Thyroid gland (tissue), 4 donors: ENCODE measurements at regions not wholly inside any gene's neighbourhood (a gene's known extent, or its start where the extent isn't known, plus 50 kb on each side); places are given as distances from the start of the nearest gene placed in this dataset.
"Not testable (repeated sequence)": the region's sequence is repeated elsewhere in the genome, so short reads cannot be mapped to it uniquely, and the experiment has no call there.

Experiments used
- CTCF ChIP-seq, 6 experiments: fragments of 200-600 bp in 3 of 6; fragments of 450-650 bp in 3 of 6; sonication (generic) in 3 of 6; IDR thresholded peaks; one replicate each; pipeline ENCODE4 v1.5.1; 2016 to 2019; ENCODE audit warnings: antibody characterized with exemption in 6 of 6, mild to moderate bottlenecking in 2 of 6, inconsistent platforms in 1 of 6, moderate library complexity in 1 of 6
- POLR2A ChIP-seq, 2 donors: fragments of 450-650 bp; IDR thresholded peaks; one replicate each; pipeline ENCODE4 v1.6.1; 2017; ENCODE audit warnings: antibody characterized with exemption in 2 of 2, mild to moderate bottlenecking in 2 of 2, moderate library complexity in 1 of 2

- TF ChIP-seq CTCF, POLR2A (IDR thresholded peaks at IDR 0.05): not testable (repeated sequence)
Measured at GRCh38 chr21:10460957-10461356, 60.4 kb upstream of the TPTE start.
